HG02623 (cell line): ENCODE measurements at regions not wholly inside any gene's neighbourhood (a gene's known extent, or its start where the extent isn't known, plus 50 kb on each side); places are given as distances from the start of the nearest gene placed in this dataset.
"Not testable (repeated sequence)": the region's sequence is repeated elsewhere in the genome, so short reads cannot be mapped to it uniquely, and the experiment has no call there.

Experiments used
- ATAC-seq: cut with Tn5 transposase; IDR thresholded peaks from one replicate; pipeline ENCODE4 v1.9.1; 2021; ENCODE audit warnings: moderate library complexity; ENCODE audit not compliant: unreplicated experiment

DNA sequence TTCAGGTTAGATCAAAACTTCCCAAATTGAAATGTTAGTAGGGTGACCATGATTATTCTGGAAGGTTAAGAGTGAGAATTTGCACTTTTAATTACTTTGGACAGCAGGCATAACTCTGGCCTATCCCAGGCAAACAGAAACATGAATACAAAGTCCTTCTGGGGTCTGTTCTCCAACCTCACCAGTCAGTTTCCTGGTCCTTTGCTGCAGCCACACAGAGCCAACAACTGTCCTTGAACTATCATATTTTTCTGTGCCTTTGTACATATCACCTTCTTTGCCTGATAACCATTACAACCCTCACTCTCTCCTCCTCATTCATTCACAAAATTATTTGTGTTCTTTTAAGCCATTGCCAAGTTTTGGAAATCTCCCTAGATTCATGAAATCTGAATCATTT lies 126.0 kb upstream of the GBE1 start:
- ATAC-seq: no peak

DNA sequence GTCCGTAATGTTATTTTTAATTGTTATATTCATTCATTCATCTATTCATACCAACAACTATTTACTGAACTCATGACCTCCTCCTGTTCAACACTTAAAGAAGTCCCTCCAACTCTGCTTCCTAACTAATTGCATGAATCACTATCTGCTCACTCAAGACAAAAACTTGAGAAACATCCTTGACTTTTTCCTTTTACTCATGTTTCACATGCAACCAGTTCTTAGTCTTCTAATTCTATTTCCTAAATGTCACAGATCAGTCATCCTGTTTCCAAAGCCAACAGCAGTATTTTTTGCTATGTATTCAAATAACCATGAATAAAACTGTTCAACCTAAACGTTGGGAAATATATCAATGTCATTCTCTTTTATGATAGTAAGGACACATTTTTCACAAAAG lies 124.6 kb upstream of the GBE1 start:
- no peak for ATAC-seq

DNA sequence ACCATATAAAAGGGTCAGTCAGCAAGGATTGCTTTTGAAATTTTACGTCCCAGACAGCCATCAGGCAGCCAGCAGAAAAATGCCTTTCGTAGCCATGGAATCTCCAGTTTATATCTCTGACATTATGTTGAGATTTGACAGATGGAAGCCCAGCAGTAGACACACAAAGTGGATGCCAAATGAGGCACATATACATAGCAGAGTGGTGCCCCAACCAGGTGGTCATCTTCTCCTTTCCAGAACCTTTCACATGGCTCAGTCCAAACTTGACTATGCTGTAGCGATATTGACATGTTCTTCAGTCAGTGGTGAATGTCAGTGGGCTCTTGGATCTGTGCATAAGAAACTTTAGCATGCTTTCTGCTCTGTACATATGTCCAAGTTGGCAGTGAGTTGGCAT lies 123.3 kb upstream of the GBE1 start:
- ATAC-seq: no peak

DNA sequence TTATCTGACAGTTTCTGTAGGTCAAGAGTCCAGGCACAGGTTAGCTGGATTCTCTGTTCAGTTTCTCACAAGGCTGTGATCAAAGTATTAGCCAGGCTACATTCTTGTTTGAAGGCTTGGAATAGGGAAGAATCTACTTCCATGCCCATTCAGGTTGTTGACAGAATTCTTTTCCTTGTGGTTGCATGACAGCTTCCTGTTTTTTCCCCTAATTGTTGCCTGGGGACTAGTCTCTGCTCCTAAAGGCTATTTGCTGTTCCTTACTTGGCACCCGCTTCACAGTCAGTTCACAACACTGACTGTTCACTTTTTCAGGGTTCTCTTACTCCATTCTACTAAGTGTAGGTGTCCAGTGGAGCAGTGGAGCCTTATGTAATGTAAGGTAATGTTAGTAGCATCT lies 115.4 kb upstream of the GBE1 start:
- ATAC-seq: no peak

DNA sequence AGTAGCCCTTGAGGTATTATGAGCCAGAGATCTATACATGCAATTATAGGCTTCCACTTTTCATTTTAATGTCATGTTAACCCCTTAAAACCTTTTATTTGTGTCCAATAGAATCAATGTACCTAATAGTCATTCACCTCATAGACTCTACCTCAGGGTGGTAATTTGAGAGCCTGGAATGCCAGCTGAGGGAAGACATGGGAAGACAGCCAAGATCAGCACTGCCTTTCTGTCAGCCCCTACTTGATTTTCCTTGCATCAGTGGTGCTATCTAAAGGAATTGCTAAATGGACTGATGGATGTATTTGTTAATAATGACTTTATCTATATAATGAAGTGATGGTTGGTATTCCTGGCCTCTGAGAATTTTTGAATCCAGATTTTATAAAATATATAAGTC lies 113.3 kb upstream of the GBE1 start:
- no peak for ATAC-seq

DNA sequence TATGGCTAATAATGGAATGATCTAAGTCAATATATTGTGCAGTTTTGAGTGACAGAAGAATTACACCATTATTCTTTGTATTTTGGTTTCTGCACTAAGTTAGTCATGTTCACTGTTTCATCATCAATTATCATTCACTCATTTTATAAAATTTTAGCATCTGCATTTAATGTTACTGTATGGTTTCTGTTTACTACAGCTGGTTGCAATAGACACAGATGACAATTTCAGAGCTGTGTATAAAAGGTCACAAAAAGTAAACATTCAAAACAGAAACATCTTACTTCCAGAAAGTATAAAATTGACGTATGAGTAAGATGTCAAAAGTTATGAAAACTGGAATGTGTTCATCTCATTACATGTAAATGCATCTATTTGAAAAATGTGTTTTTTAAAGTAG lies 111.1 kb upstream of the GBE1 start:
- no peak for ATAC-seq

DNA sequence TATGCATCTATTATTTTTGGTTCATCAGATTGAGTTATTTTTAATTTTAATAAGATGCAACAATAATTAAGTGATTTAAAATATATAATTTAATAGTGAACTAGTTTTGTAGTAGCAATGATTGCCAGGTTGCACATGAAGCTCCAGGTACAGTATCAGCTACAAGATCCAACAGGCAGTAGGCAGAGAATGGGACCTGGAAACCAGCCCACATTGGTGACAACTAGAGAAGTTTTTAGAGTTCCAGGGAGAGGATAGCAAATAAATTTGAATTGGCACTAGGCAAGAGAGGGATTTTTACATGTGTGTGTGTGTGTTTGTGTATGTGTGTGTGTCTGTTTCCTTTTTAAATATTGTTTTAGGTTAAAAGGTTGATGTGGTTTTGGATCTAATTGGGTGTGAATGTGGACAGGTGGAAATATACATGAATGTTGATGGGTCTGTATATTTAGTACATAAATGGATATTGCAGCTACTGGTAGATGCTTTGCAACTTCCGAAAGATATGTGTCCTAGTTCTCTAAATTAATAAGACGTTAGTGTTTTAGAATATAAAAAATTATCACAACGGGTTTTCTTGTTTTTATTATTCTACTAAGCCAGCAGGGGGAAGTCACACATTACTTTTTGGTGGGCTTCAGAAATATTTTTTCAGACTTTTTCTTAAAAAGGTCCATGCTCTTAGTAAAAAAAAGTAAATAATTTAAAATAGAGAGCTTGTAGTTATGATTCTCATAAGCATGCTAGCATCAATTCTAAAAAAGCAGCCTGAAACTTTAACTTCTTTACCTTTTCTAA lies 110.1 kb upstream of the GBE1 start:
- no peak for ATAC-seq

DNA sequence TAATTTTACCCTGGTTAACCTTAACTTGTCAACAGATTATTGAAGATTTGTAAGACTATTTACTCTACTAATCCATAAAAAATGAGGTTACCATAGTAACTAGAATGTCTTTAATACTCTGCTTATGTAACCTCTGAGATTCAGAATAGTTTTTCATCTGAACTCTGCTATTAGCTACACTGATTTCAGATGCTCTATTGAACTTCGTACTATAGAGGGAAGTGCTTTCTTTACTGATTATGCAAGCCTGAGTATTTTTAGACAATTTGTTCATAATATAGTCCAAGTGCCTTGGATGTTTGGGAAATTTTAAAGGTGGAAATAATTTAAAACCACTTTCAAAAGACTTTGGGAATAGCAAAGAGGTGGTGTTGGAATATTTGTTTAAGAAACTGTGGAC lies 107.9 kb upstream of the GBE1 start:
- ATAC-seq: no peak

DNA sequence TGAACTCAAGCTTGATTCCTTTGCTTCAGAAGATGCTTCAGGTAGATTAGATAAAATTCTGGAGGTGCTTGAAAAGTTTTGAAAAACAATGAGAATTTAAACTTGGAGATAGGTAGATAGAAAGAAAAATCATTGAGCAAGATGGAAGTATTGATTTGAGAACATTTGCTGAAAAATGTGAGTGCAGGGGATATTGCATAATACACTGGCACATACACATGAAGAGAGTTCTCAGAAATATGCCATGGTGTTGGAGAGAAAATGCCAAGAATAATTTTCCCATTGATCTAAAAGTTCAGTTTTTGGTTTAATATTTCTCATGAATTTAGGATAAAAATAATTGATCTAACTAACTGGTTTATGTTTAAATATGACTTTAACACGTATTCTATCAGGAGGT lies 107.2 kb upstream of the GBE1 start:
- ATAC-seq: no peak

DNA sequence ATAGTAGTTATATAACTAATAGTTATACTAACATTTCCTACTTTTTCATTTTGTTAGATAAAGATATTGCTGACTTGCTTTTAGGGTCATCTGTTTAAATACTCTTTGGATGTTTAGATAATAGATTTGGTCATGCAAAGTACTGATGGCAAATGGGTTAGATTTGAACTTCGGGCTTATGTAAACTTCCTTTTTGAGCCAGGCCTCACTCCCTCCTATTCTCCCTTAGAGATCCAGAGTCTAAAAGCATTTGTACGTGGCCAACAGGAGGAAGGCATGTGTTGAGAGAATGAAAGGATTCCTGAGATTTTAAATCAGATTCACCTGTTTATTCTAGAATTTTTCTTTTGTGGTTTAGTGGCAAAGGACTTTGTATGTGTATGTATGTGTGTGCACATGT lies 106.4 kb upstream of the GBE1 start:
- ATAC-seq: no peak

DNA sequence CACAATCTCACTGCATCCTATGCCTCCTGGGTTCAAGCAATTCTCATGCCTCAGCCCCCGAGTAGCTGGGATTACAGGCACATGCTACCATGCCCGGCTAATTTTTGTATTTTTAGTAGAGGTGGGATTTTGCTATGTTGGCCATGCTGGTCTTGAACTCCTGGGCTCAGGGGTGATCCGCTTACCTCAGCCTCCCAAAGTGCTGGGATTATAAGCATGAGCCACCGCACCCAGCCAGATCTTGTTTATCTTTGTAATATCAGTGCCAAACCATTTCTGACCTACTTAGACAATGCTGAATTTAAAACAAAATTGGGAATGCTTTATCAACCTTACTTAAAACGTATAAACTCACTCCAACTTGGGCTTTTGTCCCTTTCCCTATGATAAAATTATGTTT lies 103.7 kb upstream of the GBE1 start:
- not testable (repeated sequence) for ATAC-seq

DNA sequence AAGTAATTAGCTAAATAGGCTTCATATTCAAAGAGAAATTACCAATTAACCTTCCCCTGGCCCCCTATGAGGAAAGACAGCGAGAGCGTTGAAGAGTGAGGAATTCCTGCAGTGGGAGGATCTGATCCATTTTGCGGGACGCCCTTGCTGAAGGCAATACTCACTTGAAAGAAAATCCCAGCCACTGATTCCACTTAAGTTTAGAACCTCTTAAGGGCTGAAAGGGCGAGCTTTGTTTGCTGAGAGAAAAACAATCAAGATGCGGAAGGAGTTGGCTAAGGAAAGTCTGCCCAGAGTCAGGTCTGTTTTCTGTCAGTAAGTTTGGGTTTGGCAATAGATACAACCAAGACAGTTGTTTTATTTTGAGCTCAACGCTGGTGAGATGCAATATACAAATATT lies 102.8 kb upstream of the GBE1 start:
- no peak for ATAC-seq

DNA sequence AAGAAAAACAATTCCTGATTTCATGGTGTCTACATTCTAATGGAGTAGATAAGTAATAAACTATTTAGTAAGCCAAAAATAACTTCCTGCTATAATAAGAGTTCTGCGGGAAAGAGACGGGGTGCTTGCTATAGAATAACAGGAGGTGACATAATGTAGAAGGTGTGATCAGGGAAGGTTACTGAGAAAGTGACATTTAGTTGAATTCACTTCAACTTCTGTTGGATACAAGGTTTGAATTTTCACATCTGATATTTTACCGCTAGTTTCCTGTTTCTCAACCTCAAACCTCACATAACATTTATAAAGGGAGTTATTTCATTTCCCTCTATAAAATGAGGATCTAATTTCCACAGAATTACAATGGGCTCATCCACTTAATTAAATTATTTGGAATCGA lies 102.3 kb upstream of the GBE1 start:
- no peak for ATAC-seq

DNA sequence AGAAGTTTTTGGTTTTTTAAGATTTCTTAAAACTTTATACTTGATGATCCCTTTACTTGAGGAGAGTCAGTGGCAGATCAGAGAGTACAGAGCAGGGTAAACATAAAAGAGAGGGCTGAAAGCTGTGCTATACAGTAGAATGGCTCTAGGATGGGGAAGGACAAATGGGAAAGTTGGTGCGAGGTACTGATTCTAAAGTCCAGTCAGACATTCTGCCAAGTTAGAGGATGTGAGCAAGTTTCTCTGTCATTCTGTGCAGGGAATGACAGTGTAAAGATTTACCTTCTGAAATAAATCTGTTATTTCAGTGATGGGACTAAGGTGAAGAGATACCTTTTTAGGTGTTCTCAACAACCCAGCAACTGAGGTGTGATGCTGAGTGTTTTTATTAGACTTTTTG lies 100.1 kb upstream of the GBE1 start:
- ATAC-seq: no peak

DNA sequence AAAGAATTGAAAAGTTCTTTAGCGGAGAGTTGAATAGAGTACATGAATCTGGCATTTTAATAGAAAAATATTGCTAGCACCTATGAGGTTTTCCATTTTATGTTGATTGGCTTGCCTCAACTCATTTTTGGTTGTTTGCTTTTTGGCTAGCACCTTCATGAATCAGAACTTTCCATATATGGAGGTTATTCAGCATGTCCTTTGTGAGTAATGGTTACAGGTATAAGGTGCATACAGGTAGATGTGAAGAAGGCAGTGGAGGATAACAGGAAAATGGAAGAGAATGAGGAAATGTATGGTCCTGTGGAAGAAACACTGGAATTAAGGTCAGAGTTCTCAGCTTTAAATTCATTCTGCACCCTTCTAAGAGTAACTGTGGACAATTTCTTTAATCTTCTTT lies 98.1 kb upstream of the GBE1 start:
- no peak for ATAC-seq

DNA sequence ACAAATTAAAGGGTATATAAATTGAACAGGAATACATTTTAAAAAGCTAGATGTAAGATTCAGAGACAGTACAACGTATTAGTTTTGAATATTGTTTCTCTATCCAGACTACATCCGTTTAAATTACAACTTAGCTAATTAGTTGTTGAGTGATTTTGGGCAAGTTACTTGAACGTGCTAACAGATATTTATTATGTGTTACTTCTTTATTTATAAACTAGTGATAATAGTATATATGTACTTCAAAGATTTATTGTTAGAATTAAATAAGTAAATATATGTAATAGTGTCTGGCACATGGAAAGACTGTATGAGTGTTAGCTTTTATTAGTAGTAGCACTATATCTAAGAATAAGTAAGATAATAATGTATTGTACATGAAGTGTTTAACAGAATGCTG lies 92.0 kb upstream of the GBE1 start:
- ATAC-seq: no peak

DNA sequence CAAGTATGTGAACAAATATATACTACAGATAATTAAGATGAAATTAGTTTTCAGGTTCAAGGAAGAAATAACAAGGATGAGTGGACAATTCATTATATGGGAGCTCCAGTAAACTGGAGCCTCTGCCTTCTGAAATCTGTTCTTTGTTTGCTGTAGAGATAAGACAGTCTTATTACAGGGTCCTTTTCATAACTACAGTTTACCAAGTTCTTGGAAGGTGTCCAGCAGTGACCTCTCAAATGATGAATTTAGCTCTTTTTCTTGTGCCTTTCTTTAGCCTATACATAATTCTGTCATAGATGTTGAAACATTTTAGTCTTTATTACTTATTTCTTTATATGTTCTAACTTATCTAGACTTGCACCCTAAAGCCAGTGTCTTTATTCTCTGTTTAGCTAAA lies 89.7 kb upstream of the GBE1 start:
- no peak for ATAC-seq

DNA sequence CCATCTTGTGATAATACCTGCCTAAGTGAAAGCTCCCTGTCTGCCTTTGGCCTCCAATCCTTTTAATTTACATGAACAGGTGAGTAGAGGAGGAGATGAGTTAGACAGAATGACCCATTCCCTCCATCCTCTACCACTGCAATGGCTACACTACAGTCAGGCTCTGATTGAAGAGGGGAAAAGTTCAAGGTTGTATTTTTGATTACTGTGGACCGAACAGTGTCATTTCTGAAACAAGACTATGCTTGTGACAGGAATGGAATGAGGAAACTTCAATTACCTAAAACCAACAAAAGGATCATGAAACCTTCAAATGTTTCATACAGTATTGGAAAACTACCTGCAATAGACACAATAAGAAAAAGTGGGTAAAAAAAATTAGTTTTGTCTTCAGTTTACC lies 85.5 kb upstream of the GBE1 start:
- no peak for ATAC-seq

DNA sequence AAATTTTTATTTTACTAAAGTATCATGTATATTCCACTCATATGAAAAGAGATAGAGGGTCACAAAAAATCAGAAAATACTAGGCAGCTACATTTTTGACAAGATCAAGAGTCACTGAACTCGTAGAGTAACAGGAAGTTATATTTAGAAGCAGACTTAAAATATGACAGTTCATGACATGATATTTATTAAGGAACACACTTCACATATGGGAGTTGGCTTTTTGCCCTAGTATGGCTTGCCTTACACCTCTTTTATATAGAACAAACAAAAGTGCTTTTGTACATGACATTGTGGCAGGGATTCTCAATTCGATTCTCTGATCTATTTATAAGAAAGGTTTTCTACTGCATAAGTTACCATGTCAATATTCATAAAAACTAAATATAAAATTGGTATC lies 80.1 kb upstream of the GBE1 start:
- ATAC-seq: no peak

DNA sequence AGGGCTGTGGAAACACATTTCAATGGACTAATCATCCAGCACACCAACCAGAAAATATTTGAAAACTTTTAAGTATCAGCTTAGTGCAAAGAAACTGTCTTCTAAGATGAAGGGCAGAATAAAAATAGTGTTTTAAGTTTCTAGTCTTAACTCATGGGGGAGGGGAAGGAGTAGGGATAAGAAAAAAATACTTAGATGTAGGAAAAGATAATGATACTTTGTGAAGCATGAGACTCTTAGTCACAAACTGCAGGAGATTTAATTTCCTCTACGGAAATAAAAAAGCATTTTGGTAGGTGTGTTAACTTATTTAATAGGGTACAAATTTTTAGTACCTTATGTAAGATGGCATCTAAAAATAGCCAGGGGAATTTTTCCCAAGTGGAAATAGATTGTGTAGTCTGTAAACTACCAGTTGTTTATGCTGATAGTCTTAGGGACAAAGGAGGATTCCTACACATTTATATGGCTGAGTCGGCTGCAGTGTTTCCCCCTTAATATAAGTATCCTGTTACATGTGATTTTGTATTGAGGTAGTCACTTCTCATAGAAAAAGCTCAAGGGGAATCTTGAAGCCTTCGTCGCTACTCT lies 78.2 kb upstream of the GBE1 start:
- no peak for ATAC-seq

DNA sequence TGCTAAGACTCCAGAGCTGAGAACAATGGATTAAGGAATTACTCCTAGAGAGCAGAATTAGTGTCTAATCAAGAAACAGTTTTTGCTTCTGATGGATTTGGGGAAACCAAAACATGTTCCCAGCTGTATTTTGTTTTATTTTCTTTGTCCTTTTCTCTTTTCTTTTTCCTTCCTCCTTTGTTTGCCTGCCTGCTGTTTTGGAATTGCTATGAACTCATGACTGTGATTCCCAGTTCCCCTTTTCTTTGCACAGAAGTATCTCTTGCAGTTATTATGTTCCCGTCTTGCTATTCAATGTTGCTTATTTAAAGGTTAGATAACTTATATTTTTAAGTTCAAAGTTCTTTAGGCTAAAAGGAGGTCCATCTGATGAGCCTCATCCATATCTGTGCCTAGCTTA lies 77.0 kb upstream of the GBE1 start:
- no peak for ATAC-seq

DNA sequence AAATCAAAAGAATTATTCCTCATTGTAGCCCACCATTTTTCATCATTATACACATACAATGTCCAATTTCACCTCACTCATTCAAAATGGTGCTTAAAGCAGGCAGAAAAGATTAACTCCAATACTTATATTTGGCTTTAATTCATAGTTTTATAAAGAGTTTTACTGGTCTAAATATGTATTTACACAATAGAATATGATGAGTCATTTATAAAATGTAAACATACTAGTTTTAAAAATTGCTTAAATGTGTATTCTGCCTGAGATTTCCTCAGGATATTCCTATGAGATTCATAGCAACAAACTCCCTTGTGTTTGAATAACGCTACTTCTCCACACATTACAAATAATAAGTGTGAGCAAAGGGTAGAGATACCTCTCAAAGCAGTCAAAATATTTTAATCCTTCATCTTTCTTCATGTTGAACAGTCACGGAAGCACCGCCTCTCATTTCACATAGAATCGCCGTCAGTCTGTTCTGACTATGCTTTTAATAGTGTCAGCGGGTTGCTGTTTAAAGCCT lies 75.7 kb upstream of the GBE1 start:
- no peak for ATAC-seq

DNA sequence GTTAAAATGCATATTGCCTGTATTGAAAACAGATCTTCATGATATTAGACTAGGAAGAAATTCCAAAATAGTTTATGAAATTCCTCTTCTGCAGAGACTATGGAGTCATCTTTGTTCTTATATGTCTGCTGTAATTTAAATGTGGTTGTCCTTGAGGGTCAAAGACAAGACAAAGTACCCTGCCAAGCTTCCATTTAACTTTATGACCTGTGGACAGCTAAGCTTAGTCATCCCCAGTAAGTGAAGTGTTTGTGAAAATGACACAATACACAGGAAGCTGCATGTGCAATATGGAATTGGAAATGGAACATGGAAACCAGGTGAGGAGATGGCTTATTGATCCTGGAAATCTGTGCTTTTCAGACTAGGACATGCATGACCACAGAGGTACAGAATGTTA lies 68.5 kb upstream of the GBE1 start:
- no peak for ATAC-seq
